GM12873 (cell line): ENCODE measurements at regions not wholly inside any gene's neighbourhood (a gene's known extent, or its start where the extent isn't known, plus 50 kb on each side); places are given as distances from the start of the nearest gene placed in this dataset.

Experiments
- CTCF ChIP-seq: IDR thresholded peaks from 2 replicates; pipeline ENCODE4 v1.5.1; 2012; ENCODE audit warnings: low read depth, mild to moderate bottlenecking, moderate library complexity, low read length, control low read depth; ENCODE audit not compliant: insufficient read depth; ENCODE audit errors: missing control alignments

GRCh38 chr21:19700476-19700875 is 1296.9 kb upstream of the TMPRSS15 start:
- TF ChIP-seq CTCF: no peak

- TF ChIP-seq CTCF: no peak
Observed at GRCh38 chr21:19702726-19703125, 1295.5 kb upstream of the NCAM2 start.

GRCh38 chr21:19704832-19705231 is 1293.4 kb upstream of the NCAM2 start:
- no peak for TF ChIP-seq CTCF

- no peak for TF ChIP-seq CTCF
Observed at GRCh38 chr21:19712441-19712840, 1285.8 kb upstream of the NCAM2 start.

GRCh38 chr21:19713313-19713712 is 1284.9 kb upstream of the NCAM2 start:
- no peak for TF ChIP-seq CTCF

GRCh38 chr21:19724081-19724480 is 1274.1 kb upstream of the NCAM2 start:
- TF ChIP-seq CTCF: no peak

GRCh38 chr21:19731251-19731650 is 1267.0 kb upstream of the NCAM2 start:
- TF ChIP-seq CTCF: no peak
